WTC11 (cell line): ENCODE measurements at regions not wholly inside any gene's neighbourhood (a gene's known extent, or its start where the extent isn't known, plus 50 kb on each side); places are given as distances from the start of the nearest gene placed in this dataset.

Source experiments
- ATAC-seq: fragments of 200-7000 bp; cut with Tn5 transposase; 2 replicates; pipeline ENCODE4 v1.10.0; 2021; ENCODE audit warnings: mild to moderate bottlenecking, moderate library complexity
- CTCF ChIA-PET: fragments of 300-600 bp; sonication (Branson Sonifier 250); formaldehyde crosslinking; loops from one replicate; lab custom pipeline; 2021; ENCODE audit warnings: antibody characterized with exemption; lab: Charles Lee
- POLR2A ChIA-PET: fragments of 350-600 bp; sonication (Branson Sonifier 250); formaldehyde crosslinking; loops from one replicate; lab custom pipeline; 2021; ENCODE audit warnings: antibody characterized with exemption; lab: Charles Lee
- DNase-seq: peaks from one replicate; pipeline ENCODE4 v3.0.0; 2021; ENCODE audit warnings: low spot score
- H3K27ac Mint-ChIP-seq: 2 replicates; pipeline ENCODE4 v1.8.0; 2021; ENCODE audit warnings: mixed read lengths
- H3K27me3 Mint-ChIP-seq: 2 replicates; pipeline ENCODE4 v1.8.0; 2021; ENCODE audit warnings: low read depth, mild to moderate bottlenecking, moderate library complexity, mixed read lengths
- H3K36me3 Mint-ChIP-seq: 2 replicates; pipeline ENCODE4 v1.8.0; 2021; ENCODE audit warnings: mixed read lengths
- H3K4me1 Mint-ChIP-seq: 2 replicates; pipeline ENCODE4 v1.8.0; 2022; ENCODE audit warnings: mixed read lengths
- H3K4me3 Mint-ChIP-seq: 2 replicates; pipeline ENCODE4 v1.8.0; 2021; ENCODE audit warnings: mild to moderate bottlenecking, moderate library complexity, mixed read lengths
- H3K9me3 Mint-ChIP-seq: 2 replicates; pipeline ENCODE4 v1.8.0; 2021; ENCODE audit warnings: mixed read lengths
- ARID4B ChIP-seq: sonication (generic); formaldehyde crosslinking; IDR thresholded peaks from 2 replicates; pipeline ENCODE4 v1.8.0; 2023; ENCODE audit warnings: missing genetic modification reagents, mild to moderate bottlenecking, borderline replicate concordance
- ATF3 ChIP-seq: sonication (generic); formaldehyde crosslinking; conservative IDR thresholded peaks from 2 replicates; pipeline ENCODE4 v1.8.1; 2022; ENCODE audit warnings: mild to moderate bottlenecking, missing genetic modification reagents
- ATF6 ChIP-seq: sonication (generic); formaldehyde crosslinking; IDR thresholded peaks from 2 replicates; pipeline ENCODE4 v1.8.1; 2023; ENCODE audit warnings: mild to moderate bottlenecking, missing genetic modification reagents
- CREM ChIP-seq: sonication (generic); formaldehyde crosslinking; IDR thresholded peaks from 2 replicates; pipeline ENCODE4 v1.8.1; 2022; ENCODE audit warnings: mild to moderate bottlenecking, missing genetic modification reagents, moderate library complexity
- ELF4 ChIP-seq: sonication (generic); formaldehyde crosslinking; IDR thresholded peaks from 2 replicates; pipeline ENCODE4 v1.8.1; 2022; ENCODE audit warnings: low read depth, mild to moderate bottlenecking, moderate library complexity, missing genetic modification reagents
- EMX1 ChIP-seq: fragments of 250-450 bp; sonication (Bioruptor Pico); IDR thresholded peaks from 2 replicates; pipeline ENCODE4 v1.8.0; 2021; ENCODE audit warnings: mild to moderate bottlenecking
- GRHL2 ChIP-seq: fragments of 250-450 bp; sonication (Bioruptor Pico); IDR thresholded peaks from 2 replicates; pipeline ENCODE4 v1.8.0; 2022; ENCODE audit warnings: mild to moderate bottlenecking, moderate library complexity; ENCODE audit not compliant: insufficient replicate concordance, severe bottlenecking
- MYBL2 ChIP-seq: sonication (generic); formaldehyde crosslinking; IDR thresholded peaks from 2 replicates; pipeline ENCODE4 v1.8.1; 2023; ENCODE audit warnings: mild to moderate bottlenecking, moderate library complexity, missing genetic modification reagents
- NFATC4 ChIP-seq: fragments of 250-450 bp; sonication (Bioruptor Pico); IDR thresholded peaks from 2 replicates; pipeline ENCODE4 v1.9.0; 2021; ENCODE audit warnings: mild to moderate bottlenecking
- NR2C2 ChIP-seq: sonication (generic); formaldehyde crosslinking; IDR thresholded peaks from 2 replicates; pipeline ENCODE4 v1.8.0; 2022; ENCODE audit warnings: mild to moderate bottlenecking, missing genetic modification reagents
- PRRX2 ChIP-seq: fragments of 250-450 bp; sonication (Bioruptor Pico); IDR thresholded peaks from 2 replicates; pipeline ENCODE4 v1.8.0; 2021; ENCODE audit warnings: mild to moderate bottlenecking
- RORB ChIP-seq: fragments of 250-450 bp; sonication (Bioruptor Pico); IDR thresholded peaks from 2 replicates; pipeline ENCODE4 v1.9.0; 2021; ENCODE audit warnings: mild to moderate bottlenecking
- SOX15 ChIP-seq: fragments of 250-450 bp; sonication (Bioruptor Pico); IDR thresholded peaks from 2 replicates; pipeline ENCODE4 v1.9.0; 2021; ENCODE audit warnings: mild to moderate bottlenecking
- STAT6 ChIP-seq: sonication (generic); formaldehyde crosslinking; conservative IDR thresholded peaks from 2 replicates; pipeline ENCODE4 v1.8.1; 2023; ENCODE audit warnings: mild to moderate bottlenecking, low read depth, missing genetic modification reagents, moderate library complexity
- TEAD1 ChIP-seq: sonication (generic); formaldehyde crosslinking; IDR thresholded peaks from 2 replicates; pipeline ENCODE4 v1.8.0; 2022; ENCODE audit warnings: mild to moderate bottlenecking, missing genetic modification reagents
- USF1 ChIP-seq: sonication (generic); formaldehyde crosslinking; IDR thresholded peaks from 2 replicates; pipeline ENCODE4 v1.8.0; 2022; ENCODE audit warnings: mild to moderate bottlenecking, missing genetic modification reagents
- ZBTB43 ChIP-seq: sonication (generic); formaldehyde crosslinking; IDR thresholded peaks from 2 replicates; pipeline ENCODE4 v1.8.1; 2023; ENCODE audit warnings: mild to moderate bottlenecking, missing genetic modification reagents
- ZNF121 ChIP-seq: sonication (generic); formaldehyde crosslinking; IDR thresholded peaks from 2 replicates; pipeline ENCODE4 v1.8.0; 2023; ENCODE audit warnings: missing genetic modification reagents
- ZNF317 ChIP-seq: sonication (generic); formaldehyde crosslinking; IDR thresholded peaks from 2 replicates; pipeline ENCODE4 v1.8.1; 2023; ENCODE audit warnings: low read depth, mild to moderate bottlenecking, moderate library complexity, missing genetic modification reagents, borderline replicate concordance
- ZSCAN18 ChIP-seq: fragments of 250-450 bp; sonication (Bioruptor Pico); IDR thresholded peaks from 2 replicates; pipeline ENCODE4 v2.1.2; 2022; ENCODE audit warnings: mild to moderate bottlenecking, moderate library complexity

- 0 out of 2 replicates have a peak, but pooled peaks cover 2% of the 10 kb centered on the region for H3K27me3 Mint-ChIP-seq
These were observed 80.1 kb downstream of the PJA1 start for GRCh38 chrX:69085151-69085550.

GRCh38 chrX:69083801-69084200 is 81.5 kb downstream of the PJA1 start:
- no peak overlapping the region for H3K27ac Mint-ChIP-seq
- no peak overlapping the region for H3K4me3 Mint-ChIP-seq
- ChIA-PET CTCF (interaction anchor here (0.9 to 1.5 kb wide), 5 partner anchors 10 to 304 kb away, joined by 4 to 10 read pairs (median 6); partner anchors contain the start of gene EFNB1), POLR2A (no interaction called here)
- H3K36me3 Mint-ChIP-seq: no peaks in the 10 kb centered on the region
- TF ChIP-seq MYBL2 (no peak), CREM (CRISPR knock-in tag) (no peak), RORB (no peak), ELF4 (CRISPR knock-in tag) (no peak), EMX1 (CRISPR knock-in tag) (no peak), NR2C2 (CRISPR knock-in tag) (no peak), GRHL2 (CRISPR knock-in tag) (no peak), SOX15 (no peak), ZSCAN18 (CRISPR knock-in tag) (no peak), ZBTB43 (CRISPR knock-in tag) (no peak), PRRX2 (CRISPR knock-in tag) (no peak), ATF6 (no peak), ZNF121 (CRISPR knock-in tag) (no peak), ZNF317 (no peak), NFATC4 (CRISPR knock-in tag) (no peak), STAT6 (CRISPR knock-in tag) (no peak), USF1 (CRISPR knock-in tag) (no peak), ARID4B (no peak)
- ATAC-seq: no peak
- H3K27me3 Mint-ChIP-seq: 0 out of 2 replicates have a peak, but pooled peaks cover 2% of the 10 kb centered on the region
- H3K4me1 Mint-ChIP-seq: peaks cover 14% of the 10 kb centered on the region
- no peak for DNase-seq
- no peaks in the 10 kb centered on the region for H3K9me3 Mint-ChIP-seq

More at GRCh38 chrX:69085151-69085550, 80.1 kb downstream of the PJA1 start:
- Mint-ChIP-seq H3K36me3 (no peaks in the 10 kb centered on the region), H3K27ac (no peak overlapping the region), H3K9me3 (no peaks in the 10 kb centered on the region), H3K4me3 (no peak overlapping the region), H3K4me1 (peaks cover 14% of the 10 kb centered on the region)
- no peak for DNase-seq
- CTCF ChIA-PET: interaction anchor here (0.8 to 1.3 kb wide), 3 partner anchors 9 to 257 kb away, joined by 3 to 6 read pairs (median 3); no protein-coding TSS in a partner anchor
- TF ChIP-seq ATF3 (CRISPR knock-in tag) (no peak), TEAD1 (no peak), ELF4 (CRISPR knock-in tag) (no peak), RORB (no peak)
- ATAC-seq: no peak
- POLR2A ChIA-PET: no interaction called here
